Neuron (in vitro differentiated cells): ENCODE measurements at regions not wholly inside any gene's neighbourhood (a gene's known extent, or its start where the extent isn't known, plus 50 kb on each side); places are given as distances from the start of the nearest gene placed in this dataset.
A peak's percentile ranks its signal among the peaks of the same experiment; 100 is the strongest.

Source experiments
- H2AFZ ChIP-seq: one replicate; pipeline ENCODE4 v1.6.1; 2013; ENCODE audit warnings: low read depth, mild to moderate bottlenecking, inconsistent platforms, low read length, moderate library complexity
- H3K27me3 ChIP-seq: one replicate; pipeline ENCODE4 v1.6.1; 2013; ENCODE audit warnings: low read length; ENCODE audit not compliant: insufficient read depth
- H3K36me3 ChIP-seq: one replicate; pipeline ENCODE4 v1.6.1; 2013; ENCODE audit warnings: low read length; ENCODE audit not compliant: insufficient read depth
- H3K4me1 ChIP-seq: one replicate; pipeline ENCODE4 v1.6.1; 2013; ENCODE audit warnings: low read length; ENCODE audit not compliant: insufficient read depth
- H3K4me3 ChIP-seq: 2 replicates; pipeline ENCODE4 v1.5.1; 2013; ENCODE audit warnings: mild to moderate bottlenecking, low read length, moderate library complexity
- H3K9me3 ChIP-seq: one replicate; pipeline ENCODE4 v1.6.1; 2013; ENCODE audit warnings: low read length

DNA sequence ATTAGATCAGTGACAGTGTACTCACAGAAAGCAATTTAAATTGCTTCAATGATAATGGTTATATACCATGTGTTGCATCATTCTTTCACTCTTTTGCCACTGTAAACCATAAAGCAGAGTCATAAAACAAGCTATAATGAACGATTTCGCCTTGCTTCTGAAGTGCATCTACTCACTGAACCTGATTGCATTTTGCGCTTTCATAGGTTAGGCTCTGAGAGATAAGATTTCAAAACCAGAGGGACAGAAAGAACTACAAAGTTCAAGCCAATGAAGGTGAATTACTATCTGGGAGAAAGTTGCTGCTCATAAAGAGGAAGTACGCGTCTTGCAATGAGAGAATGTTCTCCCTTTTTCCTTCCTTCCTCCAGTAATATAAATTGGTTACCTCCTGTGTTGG is 412.7 kb downstream of the CETN3 start:
- no peak overlapping the region for H2AFZ ChIP-seq
- no peaks in the 10 kb centered on the region for H3K27me3 ChIP-seq
- no peak overlapping the region for H3K4me3 ChIP-seq
- H3K36me3 ChIP-seq: no peaks in the 10 kb centered on the region
- H3K9me3 ChIP-seq: peaks cover 2% of the 10 kb centered on the region
- H3K4me1 ChIP-seq: no peaks in the 10 kb centered on the region

DNA sequence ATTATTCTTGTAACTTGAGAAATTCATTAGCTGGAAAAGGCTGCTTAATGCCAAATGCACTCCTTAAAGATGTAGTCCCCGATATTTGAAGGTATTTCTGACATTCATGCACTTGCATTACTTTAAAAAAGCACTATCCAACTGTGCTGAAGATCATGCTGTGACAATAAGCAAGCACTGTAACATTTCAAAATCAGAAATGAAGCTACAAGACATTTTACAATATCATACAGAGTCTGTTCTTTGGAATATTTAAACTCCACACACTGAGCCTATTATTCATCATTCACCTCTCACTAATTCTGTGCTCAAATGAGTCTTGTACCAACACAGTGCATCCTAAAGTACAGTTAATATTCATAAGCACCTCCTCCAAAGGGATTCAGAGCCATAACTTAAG is 413.2 kb downstream of the CETN3 start:
- Histone ChIP-seq H3K4me1 (no peaks in the 10 kb centered on the region), H3K36me3 (no peaks in the 10 kb centered on the region), H3K4me3 (no peak overlapping the region), H3K9me3 (no peaks in the 10 kb centered on the region), H3K27me3 (no peaks in the 10 kb centered on the region), H2AFZ (no peak overlapping the region)

DNA sequence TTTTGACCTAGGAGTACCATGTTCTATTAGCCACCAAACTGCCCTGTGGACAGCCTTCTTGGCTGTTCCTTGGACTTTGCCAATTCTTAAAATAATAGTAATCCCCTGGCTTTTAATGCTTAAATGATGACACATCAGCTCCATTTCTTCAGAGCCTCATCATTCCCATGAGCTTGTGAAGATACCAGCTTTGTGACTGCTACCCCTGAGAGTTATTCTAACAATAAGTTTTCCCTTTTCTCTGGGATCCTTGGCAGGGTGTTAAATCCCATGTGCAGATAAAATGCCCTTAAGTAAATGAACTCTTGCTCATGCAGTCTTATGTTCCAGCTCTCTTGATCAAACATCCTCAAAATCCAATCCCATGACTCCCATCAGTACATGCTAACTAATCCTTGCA is 415.3 kb downstream of the CETN3 start:
- no peaks in the 10 kb centered on the region for H3K9me3 ChIP-seq
- H2AFZ ChIP-seq: no peak overlapping the region
- H3K36me3 ChIP-seq: no peaks in the 10 kb centered on the region
- H3K4me1 ChIP-seq: peaks cover 15% of the 10 kb centered on the region
- no peaks in the 10 kb centered on the region for H3K27me3 ChIP-seq
- no peak overlapping the region for H3K4me3 ChIP-seq

DNA sequence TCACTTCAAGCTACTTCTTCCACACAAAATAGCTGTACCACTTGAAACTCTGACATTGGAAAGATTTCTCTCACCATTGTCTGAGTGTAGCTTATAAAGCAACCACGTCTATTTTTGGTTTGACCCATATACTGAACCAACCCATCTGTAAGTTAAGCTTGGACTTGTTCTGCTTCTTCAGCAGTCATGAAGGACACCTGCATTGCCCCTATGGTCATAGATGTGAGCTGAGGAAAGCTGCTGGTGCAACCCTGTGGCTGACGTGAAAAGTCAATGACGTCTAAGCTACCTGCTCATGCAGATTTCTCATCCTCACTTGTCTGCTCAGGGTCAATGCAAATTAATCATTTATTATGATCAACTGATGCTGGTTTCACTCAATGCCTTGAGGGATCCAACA is 417.4 kb downstream of the CETN3 start:
- no peaks in the 10 kb centered on the region for H3K36me3 ChIP-seq
- H2AFZ ChIP-seq: no peak overlapping the region
- H3K9me3 ChIP-seq: no peaks in the 10 kb centered on the region
- H3K4me1 ChIP-seq: peaks cover 28% of the 10 kb centered on the region
- no peak overlapping the region for H3K4me3 ChIP-seq
- H3K27me3 ChIP-seq: no peaks in the 10 kb centered on the region

DNA sequence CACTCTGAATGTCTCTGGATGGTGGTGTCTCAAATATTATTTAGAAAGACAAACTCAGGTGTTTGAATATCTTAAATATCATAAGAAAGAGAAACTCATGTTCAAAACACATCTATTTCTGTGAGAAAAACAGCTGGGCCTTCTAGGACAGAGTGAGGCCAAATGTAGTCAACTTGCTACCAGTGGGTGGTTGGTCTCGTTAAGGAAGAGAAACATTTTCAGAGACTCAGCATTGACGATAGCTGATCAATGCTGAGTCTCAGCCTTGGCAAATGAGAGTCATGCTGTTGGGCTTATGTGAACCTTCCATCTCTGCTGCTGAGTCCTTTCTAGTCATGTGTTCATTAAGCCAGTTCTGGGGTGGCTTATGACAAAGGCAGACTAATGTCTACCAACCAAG is 418.0 kb downstream of the CETN3 start:
- Histone ChIP-seq H3K9me3 (no peaks in the 10 kb centered on the region), H3K36me3 (no peaks in the 10 kb centered on the region), H2AFZ (no peak overlapping the region)

DNA sequence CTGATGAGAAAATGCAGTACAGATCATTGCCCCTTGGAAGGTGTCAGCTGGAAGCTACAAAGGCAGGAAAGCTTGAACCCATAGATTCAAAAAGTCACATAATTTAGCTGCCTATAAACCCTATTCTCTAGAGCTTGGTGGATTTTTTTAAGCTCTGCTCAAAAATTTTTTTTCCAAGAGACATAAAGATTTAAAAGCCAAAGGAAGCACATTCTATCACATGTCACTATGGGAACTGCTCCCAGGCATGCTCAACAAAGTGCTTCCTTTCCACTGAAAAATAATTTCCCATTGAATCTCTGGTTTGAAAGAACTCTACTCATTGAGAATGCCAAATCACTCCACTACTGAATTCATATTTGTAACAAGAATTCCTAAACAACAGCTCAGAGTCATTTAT is 419.8 kb downstream of the CETN3 start:
- Histone ChIP-seq H3K4me1 (peaks cover 28% of the 10 kb centered on the region), H3K9me3 (no peaks in the 10 kb centered on the region), H2AFZ (peak overlapping the region; percentile 64), H3K36me3 (no peaks in the 10 kb centered on the region), H3K4me3 (no peak overlapping the region), H3K27me3 (no peaks in the 10 kb centered on the region)

More for the DNA sequence above, 418.0 kb downstream of the CETN3 start:
- Histone ChIP-seq H3K4me3 (no peak overlapping the region), H3K4me1 (peaks cover 28% of the 10 kb centered on the region), H3K27me3 (no peaks in the 10 kb centered on the region)

DNA sequence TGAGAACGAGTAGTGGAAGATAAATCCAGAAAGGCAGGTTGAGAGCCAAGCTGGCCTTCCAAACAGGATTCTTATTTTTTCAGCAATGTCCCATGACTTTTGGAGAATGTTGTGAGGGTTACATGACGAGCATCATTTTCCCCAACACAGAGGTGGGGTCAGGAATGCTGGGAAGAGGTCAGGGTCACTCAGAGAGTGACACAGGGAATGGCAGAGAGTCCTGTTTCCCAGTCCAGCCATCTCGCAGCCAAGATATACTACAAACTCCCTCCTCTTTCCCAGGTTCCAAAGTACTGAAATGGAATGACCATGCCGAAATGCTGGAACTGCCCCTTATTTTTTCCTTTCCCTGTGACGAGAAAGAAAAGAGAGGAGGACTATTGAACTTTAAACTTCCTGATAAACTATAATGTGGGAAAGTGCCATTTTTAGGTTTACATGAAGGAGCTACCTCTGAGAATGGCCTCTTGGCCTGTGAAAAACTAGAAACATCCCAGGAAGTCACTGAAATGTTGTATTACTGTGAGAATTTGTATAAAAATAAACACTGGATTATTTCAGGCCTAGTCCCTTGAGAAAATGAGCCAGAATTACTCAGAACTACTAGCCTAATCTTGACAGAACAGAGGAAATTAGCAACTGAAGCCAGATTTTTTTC is 420.4 kb downstream of the CETN3 start:
- Histone ChIP-seq H3K4me3 (no peak overlapping the region), H3K36me3 (no peaks in the 10 kb centered on the region), H2AFZ (peak overlapping the region; percentile 64), H3K9me3 (no peaks in the 10 kb centered on the region), H3K4me1 (peaks cover 28% of the 10 kb centered on the region), H3K27me3 (no peaks in the 10 kb centered on the region)

DNA sequence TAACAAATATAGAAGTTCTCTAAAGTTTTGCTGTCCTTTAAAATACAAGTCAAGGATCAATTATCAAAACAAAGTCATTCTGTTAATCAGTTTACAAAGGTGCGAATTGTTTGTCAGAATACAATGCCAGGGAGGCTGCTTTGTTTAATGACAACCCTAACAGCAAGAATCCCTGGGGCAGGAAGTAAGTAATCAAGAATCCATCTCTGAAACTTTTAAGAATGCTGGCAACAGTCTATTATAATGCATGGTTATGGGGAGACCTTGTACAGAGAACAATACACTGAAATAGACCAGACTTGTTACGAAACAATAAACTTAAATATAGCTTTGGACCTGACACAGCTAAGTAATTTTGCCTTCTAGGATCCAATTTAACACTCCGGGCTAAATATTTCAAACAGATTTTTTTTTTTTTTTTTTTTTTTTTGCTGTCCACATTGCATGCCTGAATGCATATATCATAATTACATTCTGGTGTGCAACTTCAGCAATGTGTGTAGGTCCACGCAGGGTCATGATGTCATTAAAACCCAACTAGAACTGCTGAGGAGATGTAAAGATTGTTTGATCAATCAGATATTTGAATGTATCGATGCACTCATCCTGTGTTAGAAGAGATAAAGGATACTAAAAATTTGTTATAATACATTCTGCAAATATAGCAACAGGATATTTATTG is 421.3 kb downstream of the CETN3 start:
- H3K9me3 ChIP-seq: no peaks in the 10 kb centered on the region
- no peak overlapping the region for H3K4me3 ChIP-seq
- H3K27me3 ChIP-seq: no peaks in the 10 kb centered on the region
- no peak overlapping the region for H2AFZ ChIP-seq
- H3K4me1 ChIP-seq: peaks cover 29% of the 10 kb centered on the region
- no peaks in the 10 kb centered on the region for H3K36me3 ChIP-seq

DNA sequence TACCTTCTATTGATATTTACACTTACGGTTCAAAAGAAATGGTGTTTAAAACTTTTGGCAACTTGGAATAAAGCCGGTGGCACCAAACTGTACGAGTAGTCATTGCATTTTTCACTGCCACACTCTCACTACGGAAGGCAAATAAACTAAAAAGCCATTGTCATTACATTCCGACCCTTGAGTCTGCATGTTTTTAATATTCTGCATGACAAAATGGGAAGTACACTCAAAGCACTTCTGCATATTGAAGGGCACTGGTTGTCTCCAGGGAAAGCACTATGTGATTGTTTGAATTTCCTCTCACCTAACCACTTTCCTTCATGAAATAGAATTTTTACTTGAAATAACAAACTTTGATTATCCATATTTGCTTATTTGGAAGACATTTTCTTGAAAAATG is 426.3 kb downstream of the CETN3 start:
- Histone ChIP-seq H3K9me3 (no peaks in the 10 kb centered on the region), H3K36me3 (no peaks in the 10 kb centered on the region), H3K4me3 (no peak overlapping the region), H2AFZ (no peak overlapping the region), H3K27me3 (no peaks in the 10 kb centered on the region), H3K4me1 (peaks cover 7% of the 10 kb centered on the region)

DNA sequence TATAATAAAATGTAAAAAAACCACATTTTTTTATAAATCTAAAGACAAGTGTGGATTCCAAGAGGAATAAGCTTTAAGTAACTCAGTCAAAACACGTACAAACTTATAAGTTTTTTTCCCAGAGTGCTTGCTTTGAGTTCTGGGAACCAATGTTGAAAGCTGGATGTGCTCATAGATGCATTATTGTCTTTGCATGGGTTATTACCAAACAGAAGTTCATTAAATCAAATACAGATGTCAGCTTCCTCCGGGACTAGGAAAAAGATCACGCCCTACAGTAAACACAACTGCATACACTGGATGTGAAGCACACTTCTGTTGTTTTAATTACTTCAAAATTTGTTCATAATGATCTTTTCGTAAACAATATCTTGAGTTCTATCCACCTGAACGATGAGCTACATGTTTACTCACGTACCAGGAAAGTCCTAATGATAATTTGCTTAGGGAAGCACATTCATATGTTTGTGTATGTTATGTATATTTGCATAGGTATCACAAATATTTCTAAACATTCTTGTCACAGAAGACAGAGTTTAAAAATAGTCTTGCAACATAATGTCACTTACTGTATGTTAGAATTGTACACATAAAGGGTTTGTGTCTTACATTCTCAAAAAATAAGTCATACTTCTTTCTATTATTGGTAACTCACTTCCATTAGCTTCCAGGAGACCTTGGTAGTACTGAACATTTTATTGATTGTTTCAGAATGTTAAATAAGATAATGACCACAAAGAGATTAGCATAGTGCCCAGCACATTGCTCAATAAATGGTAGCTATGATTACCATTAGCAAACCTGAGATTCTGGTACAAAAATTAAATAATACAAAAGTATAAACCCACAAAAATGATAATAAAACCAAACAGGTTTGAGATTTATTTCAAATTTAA is 427.4 kb downstream of the CETN3 start:
- Histone ChIP-seq H3K9me3 (no peaks in the 10 kb centered on the region), H3K4me3 (no peak overlapping the region), H3K36me3 (no peaks in the 10 kb centered on the region), H2AFZ (no peak overlapping the region), H3K4me1 (peaks cover 4% of the 10 kb centered on the region), H3K27me3 (no peaks in the 10 kb centered on the region)

DNA sequence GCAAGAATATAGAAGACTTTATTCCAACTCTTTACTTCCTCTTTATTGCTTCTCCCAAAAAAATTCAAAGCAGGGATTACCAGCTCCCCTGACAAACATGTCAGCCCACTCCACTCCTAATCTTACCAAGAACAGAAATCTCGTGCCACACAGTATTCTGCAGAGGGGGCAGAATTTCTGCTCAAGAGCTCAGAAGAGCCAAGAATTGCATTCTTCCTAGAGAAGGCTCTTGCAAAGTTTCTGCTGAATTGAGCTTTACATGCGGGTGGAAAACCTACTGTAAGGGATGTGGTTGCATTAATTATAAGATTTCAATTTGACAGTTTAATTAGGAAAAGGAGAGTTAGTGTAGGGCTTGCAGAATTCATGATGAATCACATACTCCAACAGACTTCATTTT is 428.5 kb downstream of the CETN3 start:
- H3K27me3 ChIP-seq: no peaks in the 10 kb centered on the region
- no peak overlapping the region for H3K4me3 ChIP-seq
- H2AFZ ChIP-seq: no peak overlapping the region
- no peaks in the 10 kb centered on the region for H3K36me3 ChIP-seq
- H3K9me3 ChIP-seq: no peaks in the 10 kb centered on the region
- H3K4me1 ChIP-seq: peaks cover 4% of the 10 kb centered on the region

DNA sequence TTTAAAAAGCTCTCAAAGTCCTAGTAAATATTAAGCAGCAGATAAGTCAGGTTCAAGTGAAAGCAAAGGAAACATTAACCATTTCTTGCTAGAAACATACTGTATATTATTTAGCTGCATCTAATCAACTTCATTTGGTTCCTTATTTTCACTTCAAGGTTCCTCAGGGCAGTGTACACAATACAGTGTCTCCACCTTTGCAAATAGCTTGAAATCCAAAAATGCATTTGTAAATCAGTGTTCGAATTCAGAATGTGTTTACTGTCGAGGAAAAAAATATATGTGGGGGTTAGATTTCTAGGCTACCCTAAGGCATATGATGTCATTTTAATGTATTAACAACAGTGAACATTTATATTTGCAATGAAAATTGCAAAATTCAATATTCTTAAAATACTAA is 436.0 kb downstream of the CETN3 start:
- Histone ChIP-seq H3K36me3 (no peaks in the 10 kb centered on the region), H3K4me1 (peaks cover 17% of the 10 kb centered on the region)

DNA sequence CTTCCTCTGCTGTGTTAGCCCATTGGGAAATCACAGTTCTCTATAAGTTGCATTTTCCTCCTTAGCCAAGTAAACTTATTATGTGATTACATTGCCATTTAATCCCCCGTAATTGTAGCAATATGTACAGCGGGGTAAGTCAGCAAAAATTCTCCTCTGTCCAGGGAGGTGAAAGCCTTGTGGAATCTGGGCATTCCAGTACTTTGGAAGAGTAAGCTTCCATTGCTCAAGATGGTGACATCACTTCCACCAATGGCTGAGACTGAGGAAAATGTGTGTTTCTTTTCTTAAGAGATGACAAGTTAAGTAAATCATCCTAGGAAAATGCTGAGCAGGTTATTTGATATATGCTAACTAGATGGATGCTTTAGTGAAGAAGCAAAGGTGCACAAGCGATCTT is 436.7 kb downstream of the CETN3 start:
- H2AFZ ChIP-seq: no peak overlapping the region
- no peaks in the 10 kb centered on the region for H3K9me3 ChIP-seq
- no peak overlapping the region for H3K4me3 ChIP-seq
- H3K4me1 ChIP-seq: peaks cover 21% of the 10 kb centered on the region
- no peaks in the 10 kb centered on the region for H3K27me3 ChIP-seq
- no peaks in the 10 kb centered on the region for H3K36me3 ChIP-seq

More for the DNA sequence above, 436.0 kb downstream of the CETN3 start:
- Histone ChIP-seq H2AFZ (no peak overlapping the region), H3K9me3 (no peaks in the 10 kb centered on the region), H3K4me3 (no peak overlapping the region), H3K27me3 (no peaks in the 10 kb centered on the region)
